ENCODE measurements at regions not wholly inside any gene's neighbourhood (a gene's known extent, or its start where the extent isn't known, plus 50 kb on each side); places are given as distances from the start of the nearest gene placed in this dataset.

DNA sequence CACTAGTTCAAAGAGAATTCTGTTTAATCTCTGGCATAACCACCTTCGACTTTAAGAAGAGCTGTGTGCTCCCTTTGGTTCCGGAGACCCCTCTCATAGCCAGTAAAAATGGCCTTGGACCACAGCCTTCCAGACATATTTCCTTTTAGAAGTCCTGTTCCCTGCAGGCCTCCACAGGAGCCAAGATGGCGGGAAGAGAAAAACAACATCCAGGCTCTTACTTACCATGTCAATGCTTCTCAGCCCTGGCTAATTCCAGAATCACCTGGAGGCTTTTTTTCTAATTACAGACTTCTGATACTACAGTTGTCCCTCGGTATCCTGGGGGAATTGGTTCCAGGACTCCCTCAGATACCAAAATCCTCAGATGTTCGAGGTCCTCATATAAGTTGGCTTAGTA is 362.5 kb downstream of the PBX1 start:
- no peaks in the 10 kb centered on the region for H3K36me3 ChIP-seq (ENCODE audit: control insufficient read depth, insufficient read depth, low read length)
- no peak overlapping the region for H3K4me3 ChIP-seq (ENCODE audit: extremely low read depth, insufficient read depth, low read length, poor library complexity, severe bottlenecking)
- 92 to 96% methylated on average over 3 of the region's 5 CpGs for WGBS, 2 experiments (ENCODE audit: insufficient coverage in 2 of 2)
- H3K27ac ChIP-seq (ENCODE audit: low read depth, low read length, severe bottlenecking), result no peak overlapping the region
- H3K9me3 ChIP-seq (ENCODE audit: control insufficient read depth, low read length), result no peaks in the 10 kb centered on the region
- H3K4me1 ChIP-seq (ENCODE audit: control insufficient read depth, insufficient read depth, low read length, poor library complexity, severe bottlenecking), result peaks cover 3% of the 10 kb centered on the region

GRCh38 chr1:164918140-164918539 is 359.2 kb downstream of the PBX1 start:
- H3K4me3 ChIP-seq (ENCODE audit: extremely low read depth, insufficient read depth, low read length, poor library complexity, severe bottlenecking), result no peak overlapping the region
- WGBS, 2 experiments (ENCODE audit: insufficient coverage in 2 of 2), result 36 to 80% methylated on average over 1 to 2 of the region's 2 CpGs
- no peaks in the 10 kb centered on the region for H3K36me3 ChIP-seq (ENCODE audit: control insufficient read depth, insufficient read depth, low read length)
- H3K27ac ChIP-seq (ENCODE audit: low read depth, low read length, severe bottlenecking), result peak overlapping the region; percentile 50
- peaks cover 3% of the 10 kb centered on the region for H3K4me1 ChIP-seq (ENCODE audit: control insufficient read depth, insufficient read depth, low read length, poor library complexity, severe bottlenecking)
- H3K9me3 ChIP-seq (ENCODE audit: control insufficient read depth, low read length), result no peaks in the 10 kb centered on the region

GRCh38 chr1:164914208-164914607 is 355.2 kb downstream of the PBX1 start:
- Histone ChIP-seq H3K4me3 (ENCODE audit: extremely low read depth, insufficient read depth, low read length, poor library complexity, severe bottlenecking) (no peak overlapping the region), H3K4me1 (ENCODE audit: control insufficient read depth, insufficient read depth, low read length, poor library complexity, severe bottlenecking) (peaks cover 3% of the 10 kb centered on the region), H3K9me3 (ENCODE audit: control insufficient read depth, low read length) (no peaks in the 10 kb centered on the region), H3K36me3 (ENCODE audit: control insufficient read depth, insufficient read depth, low read length) (no peaks in the 10 kb centered on the region), H3K27ac (ENCODE audit: low read depth, low read length, severe bottlenecking) (no peak overlapping the region)
- 83 to 100% methylated on average over 1 of the region's 1 CpG for WGBS, 2 experiments (ENCODE audit: insufficient coverage in 2 of 2)

DNA sequence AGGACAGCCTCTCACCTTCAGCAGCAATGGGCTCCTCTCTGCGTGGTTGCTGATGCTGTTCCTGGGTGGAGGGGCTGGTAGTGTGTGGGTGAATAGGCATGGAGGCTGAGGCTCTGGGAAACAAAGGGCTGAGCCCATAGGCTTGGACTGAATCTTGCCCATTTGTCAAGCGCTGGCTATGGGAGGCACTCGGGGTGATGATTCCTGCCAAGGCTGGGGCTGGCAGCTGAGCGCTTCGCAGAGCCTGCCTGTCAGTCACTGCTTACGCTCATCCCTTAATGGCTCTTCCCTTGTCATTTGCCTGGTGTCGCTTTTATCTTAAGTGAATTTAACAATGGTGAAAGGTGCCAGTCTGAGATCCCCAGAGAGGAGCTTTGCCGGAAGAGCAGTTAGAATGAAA is 353.3 kb downstream of the PBX1 start:
- no peak overlapping the region for H3K4me3 ChIP-seq (ENCODE audit: extremely low read depth, insufficient read depth, low read length, poor library complexity, severe bottlenecking)
- no peaks in the 10 kb centered on the region for H3K9me3 ChIP-seq (ENCODE audit: control insufficient read depth, low read length)
- no peaks in the 10 kb centered on the region for H3K36me3 ChIP-seq (ENCODE audit: control insufficient read depth, insufficient read depth, low read length)
- no peak overlapping the region for H3K27ac ChIP-seq (ENCODE audit: low read depth, low read length, severe bottlenecking)
- H3K4me1 ChIP-seq (ENCODE audit: control insufficient read depth, insufficient read depth, low read length, poor library complexity, severe bottlenecking), result peaks cover 2% of the 10 kb centered on the region
- WGBS, 2 experiments (ENCODE audit: insufficient coverage in 2 of 2), result 90 to 96% methylated on average over 4 to 6 of the region's 8 CpGs

DNA sequence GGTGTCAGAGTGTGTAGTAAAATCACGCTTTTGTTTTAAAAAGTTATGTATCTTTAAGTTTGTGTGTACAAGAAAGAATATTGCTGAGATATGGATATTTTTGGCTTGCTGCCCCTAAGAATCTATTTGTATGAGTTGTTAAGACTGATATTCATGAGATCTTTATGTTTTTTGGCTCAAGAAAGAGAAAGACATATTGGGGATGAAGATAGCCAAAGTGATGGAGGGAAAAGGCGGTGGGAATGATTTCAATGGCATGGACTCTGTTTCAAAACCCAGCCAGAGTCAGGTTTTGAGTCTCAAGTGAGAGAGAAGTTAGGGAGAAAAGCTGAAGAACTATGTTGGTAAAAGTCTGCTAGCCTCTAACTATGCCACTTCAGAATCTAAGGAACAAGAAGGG is 351.7 kb downstream of the PBX1 start:
- H3K9me3 ChIP-seq (ENCODE audit: control insufficient read depth, low read length), result no peaks in the 10 kb centered on the region
- no peak overlapping the region for H3K27ac ChIP-seq (ENCODE audit: low read depth, low read length, severe bottlenecking)
- H3K4me1 ChIP-seq (ENCODE audit: control insufficient read depth, insufficient read depth, low read length, poor library complexity, severe bottlenecking), result peaks cover 2% of the 10 kb centered on the region
- 82 to 94% methylated on average over 2 of the region's 2 CpGs for WGBS, 2 experiments (ENCODE audit: insufficient coverage in 2 of 2)
- no peak overlapping the region for H3K4me3 ChIP-seq (ENCODE audit: extremely low read depth, insufficient read depth, low read length, poor library complexity, severe bottlenecking)
- H3K36me3 ChIP-seq (ENCODE audit: control insufficient read depth, insufficient read depth, low read length), result no peaks in the 10 kb centered on the region

DNA sequence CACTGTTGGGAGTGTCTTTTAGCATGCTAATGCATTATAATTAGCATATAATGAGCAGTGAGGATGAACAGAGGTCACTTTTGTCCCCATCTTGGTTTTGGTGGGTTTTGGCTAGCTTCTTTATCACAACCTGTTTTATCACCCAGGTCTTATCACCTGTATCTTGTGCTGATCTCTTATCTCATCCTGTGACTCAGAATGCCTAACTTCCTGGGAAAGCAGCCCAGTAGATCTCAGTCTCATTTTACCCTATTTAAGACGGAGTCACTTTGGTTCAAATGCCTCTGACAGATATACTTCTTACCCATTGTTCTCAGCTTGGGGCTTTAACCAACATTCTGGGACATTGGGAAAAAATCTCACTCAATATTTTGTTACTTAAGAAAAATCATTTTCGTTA is 348.7 kb downstream of the PBX1 start:
- whole genome bisulfite sequencing, 2 experiments (ENCODE audit: insufficient coverage in 2 of 2), result 0% methylated on average over 1 of the region's 2 CpGs
- no peaks in the 10 kb centered on the region for H3K36me3 ChIP-seq (ENCODE audit: control insufficient read depth, insufficient read depth, low read length)
- H3K4me1 ChIP-seq (ENCODE audit: control insufficient read depth, insufficient read depth, low read length, poor library complexity, severe bottlenecking), result peaks cover 2% of the 10 kb centered on the region
- no peak overlapping the region for H3K4me3 ChIP-seq (ENCODE audit: extremely low read depth, insufficient read depth, low read length, poor library complexity, severe bottlenecking)
- no peak overlapping the region for H3K27ac ChIP-seq (ENCODE audit: low read depth, low read length, severe bottlenecking)
- no peaks in the 10 kb centered on the region for H3K9me3 ChIP-seq (ENCODE audit: control insufficient read depth, low read length)

GRCh38 chr1:164905869-164906268 is 346.9 kb downstream of the PBX1 start:
- H3K36me3 ChIP-seq (ENCODE audit: control insufficient read depth, insufficient read depth, low read length), result no peaks in the 10 kb centered on the region
- no peak overlapping the region for H3K27ac ChIP-seq (ENCODE audit: low read depth, low read length, severe bottlenecking)
- H3K4me3 ChIP-seq (ENCODE audit: extremely low read depth, insufficient read depth, low read length, poor library complexity, severe bottlenecking), result no peak overlapping the region
- H3K9me3 ChIP-seq (ENCODE audit: control insufficient read depth, low read length), result no peaks in the 10 kb centered on the region
- 92 to 98% methylated on average over 7 to 9 of the region's 9 CpGs for WGBS, 2 experiments (ENCODE audit: insufficient coverage in 2 of 2)
- H3K4me1 ChIP-seq (ENCODE audit: control insufficient read depth, insufficient read depth, low read length, poor library complexity, severe bottlenecking), result peaks cover 2% of the 10 kb centered on the region

DNA sequence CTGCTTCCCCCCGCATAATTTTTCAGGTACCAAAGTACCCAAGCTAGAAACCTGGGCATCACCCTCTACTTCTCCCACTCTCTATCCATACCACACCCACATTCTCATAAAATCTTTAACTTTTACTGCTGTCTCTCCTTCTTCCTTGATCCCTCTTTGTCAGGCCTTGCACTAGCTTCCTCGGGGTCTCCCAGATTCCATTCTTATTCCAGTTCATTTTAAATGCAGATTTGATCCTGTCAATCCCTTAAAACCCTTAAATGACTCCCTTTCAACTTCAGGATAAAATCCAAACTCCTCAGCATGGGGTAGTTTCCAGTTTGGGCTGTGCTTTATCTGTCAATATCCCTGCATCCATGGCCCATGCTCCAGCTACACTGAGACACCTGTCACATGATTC is 343.5 kb downstream of the PBX1 start:
- no peak overlapping the region for H3K27ac ChIP-seq (ENCODE audit: low read depth, low read length, severe bottlenecking)
- no peaks in the 10 kb centered on the region for H3K9me3 ChIP-seq (ENCODE audit: control insufficient read depth, low read length)
- no peak overlapping the region for H3K4me3 ChIP-seq (ENCODE audit: extremely low read depth, insufficient read depth, low read length, poor library complexity, severe bottlenecking)
- H3K4me1 ChIP-seq (ENCODE audit: control insufficient read depth, insufficient read depth, low read length, poor library complexity, severe bottlenecking), result no peaks in the 10 kb centered on the region
- no peaks in the 10 kb centered on the region for H3K36me3 ChIP-seq (ENCODE audit: control insufficient read depth, insufficient read depth, low read length)
- 47 to 56% methylated on average over 2 of the region's 2 CpGs for WGBS, 2 experiments (ENCODE audit: insufficient coverage in 2 of 2)

Data from mesodermal cell (in vitro differentiated cells).